GM21447 (cell line): ENCODE measurements at regions not wholly inside any gene's neighbourhood (a gene's known extent, or its start where the extent isn't known, plus 50 kb on each side); places are given as distances from the start of the nearest gene placed in this dataset.
"Not testable (repeated sequence)": the region's sequence is repeated elsewhere in the genome, so short reads cannot be mapped to it uniquely, and the experiment has no call there.

Experiments used
- ATAC-seq: cut with Tn5 transposase; IDR thresholded peaks from one replicate; pipeline ENCODE4 v1.9.1; 2021; ENCODE audit not compliant: unreplicated experiment

GRCh38 chrY:3491423-3491822 lies 87.4 kb upstream of the TGIF2LY start:
- ATAC-seq: not testable (repeated sequence)

- not testable (repeated sequence) for ATAC-seq
Measured at GRCh38 chrY:3494539-3494938, 84.3 kb upstream of the TGIF2LY start.

DNA sequence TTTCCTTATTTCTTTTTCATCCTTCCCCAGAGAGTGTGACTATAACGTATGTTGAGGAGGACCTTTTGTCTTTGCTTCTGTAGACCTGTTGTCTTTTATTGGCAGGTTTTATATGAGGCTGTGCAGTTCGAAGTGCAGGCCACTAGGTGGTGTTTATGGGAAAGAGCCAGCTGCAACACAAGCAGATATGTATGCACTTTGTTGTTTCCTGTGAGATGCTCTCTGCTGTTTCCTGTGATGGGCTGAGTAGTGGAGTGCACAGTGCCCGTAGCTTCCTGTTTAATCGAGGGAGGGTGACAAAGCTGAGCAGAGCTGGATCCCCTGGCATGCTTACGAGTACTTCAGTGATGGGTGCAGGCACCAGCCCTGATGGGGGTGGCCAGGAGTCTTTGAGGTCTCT lies 51.8 kb upstream of the TGIF2LY start:
- ATAC-seq: peak; percentile 80
